Thyroid gland (tissue), 4 donors: ENCODE measurements at regions not wholly inside any gene's neighbourhood (a gene's known extent, or its start where the extent isn't known, plus 50 kb on each side); places are given as distances from the start of the nearest gene placed in this dataset.

Experiments
- DNase-seq, 2 donors: peaks; one replicate each; pipeline ENCODE4 v3.0.0-alpha.2; 2019
- H3K27ac ChIP-seq, 3 donors: fragments of 200-600 bp; sonication (generic); 1 replicate in 2 of 3; 2 replicates in 1 of 3; pipeline ENCODE4 v1.5.1; 2016 to 2019; ENCODE audit warnings: mild to moderate bottlenecking in 1 of 3, moderate library complexity in 1 of 3
- H3K27me3 ChIP-seq: fragments of 200-600 bp; sonication (generic); one replicate; pipeline ENCODE4 v1.5.1; 2019
- H3K36me3 ChIP-seq, 2 donors: fragments of 200-600 bp; sonication (generic); one replicate each; pipeline ENCODE4 v1.5.1; 2016 to 2019
- H3K4me1 ChIP-seq, 2 donors: fragments of 200-600 bp; sonication (generic); one replicate each; pipeline ENCODE4 v1.5.1; 2017 to 2019
- H3K4me3 ChIP-seq, 3 donors: fragments of 200-600 bp; sonication (generic); replicated peaks in 1 of 3; 1 replicate in 2 of 3; 2 replicates in 1 of 3; pipeline ENCODE4 v1.5.1; 2016; ENCODE audit warnings: mild to moderate bottlenecking in 1 of 3
- H3K9me3 ChIP-seq: fragments of 200-600 bp; sonication (generic); one replicate; pipeline ENCODE4 v1.5.1; 2017
- POLR2A ChIP-seq, 2 donors: fragments of 450-650 bp; IDR thresholded peaks; one replicate each; pipeline ENCODE4 v1.6.1; 2017; ENCODE audit warnings: antibody characterized with exemption in 2 of 2, mild to moderate bottlenecking in 2 of 2, moderate library complexity in 1 of 2
- WGBS, 2 donors: methylation state at CpG; one replicate each; pipeline ENCODE4 v1.1.5; 2017; 5-methylcytosine and 5-hydroxymethylcytosine counted together
- intact Hi-C: fragments of 100-400 bp; cut with DNase I; formaldehyde crosslinking; loops from one replicate; pipeline ENCODE4 v1.15.1; 2023
- TF ChIP-seq, protein P1 (sequence below), 6 experiments: fragments of 200-600 bp in 3 of 6; fragments of 450-650 bp in 3 of 6; sonication (generic) in 3 of 6; IDR thresholded peaks; one replicate each; pipeline ENCODE4 v1.5.1; 2016 to 2019; ENCODE audit warnings: antibody characterized with exemption in 6 of 6, mild to moderate bottlenecking in 2 of 6, inconsistent platforms in 1 of 6, moderate library complexity in 1 of 6

DNA sequence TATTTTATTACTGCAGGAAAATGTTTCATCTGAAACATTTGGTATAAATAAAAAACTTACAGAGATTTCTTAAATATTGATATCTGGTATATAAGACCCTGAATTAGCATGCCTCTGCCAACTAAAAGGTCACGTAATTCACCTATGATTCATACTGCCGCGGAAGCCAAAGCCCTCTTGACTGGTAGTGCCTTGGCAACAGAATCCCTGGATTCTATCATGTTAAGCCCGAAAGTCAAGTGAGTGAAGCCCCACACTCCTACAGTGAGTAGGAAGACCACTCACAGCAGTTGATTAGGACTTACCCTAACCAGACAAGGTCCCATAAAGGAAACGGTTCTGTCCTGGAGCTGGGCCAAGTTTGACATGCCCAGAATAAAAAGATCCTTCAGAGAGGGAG is 175.6 kb upstream of the NREP start:
- Histone ChIP-seq H3K4me3 (no peak overlapping the region), H3K27me3 (no peaks in the 10 kb centered on the region), H3K4me1 (no peaks in the 10 kb centered on the region), H3K36me3 (no peaks in the 10 kb centered on the region), H3K27ac (no peak overlapping the region), H3K9me3 (no peaks in the 10 kb centered on the region)
- DNase-seq, result no peak
- intact Hi-C loops, result no loop called here
- TF ChIP-seq POLR2A (IDR thresholded peaks at IDR 0.05), result no peak
- TF ChIP-seq, protein P1, sequence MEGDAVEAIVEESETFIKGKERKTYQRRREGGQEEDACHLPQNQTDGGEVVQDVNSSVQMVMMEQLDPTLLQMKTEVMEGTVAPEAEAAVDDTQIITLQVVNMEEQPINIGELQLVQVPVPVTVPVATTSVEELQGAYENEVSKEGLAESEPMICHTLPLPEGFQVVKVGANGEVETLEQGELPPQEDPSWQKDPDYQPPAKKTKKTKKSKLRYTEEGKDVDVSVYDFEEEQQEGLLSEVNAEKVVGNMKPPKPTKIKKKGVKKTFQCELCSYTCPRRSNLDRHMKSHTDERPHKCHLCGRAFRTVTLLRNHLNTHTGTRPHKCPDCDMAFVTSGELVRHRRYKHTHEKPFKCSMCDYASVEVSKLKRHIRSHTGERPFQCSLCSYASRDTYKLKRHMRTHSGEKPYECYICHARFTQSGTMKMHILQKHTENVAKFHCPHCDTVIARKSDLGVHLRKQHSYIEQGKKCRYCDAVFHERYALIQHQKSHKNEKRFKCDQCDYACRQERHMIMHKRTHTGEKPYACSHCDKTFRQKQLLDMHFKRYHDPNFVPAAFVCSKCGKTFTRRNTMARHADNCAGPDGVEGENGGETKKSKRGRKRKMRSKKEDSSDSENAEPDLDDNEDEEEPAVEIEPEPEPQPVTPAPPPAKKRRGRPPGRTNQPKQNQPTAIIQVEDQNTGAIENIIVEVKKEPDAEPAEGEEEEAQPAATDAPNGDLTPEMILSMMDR (IDR thresholded peaks at IDR 0.05), result no peak
- 67 to 80% methylated on average over 5 of the region's 5 CpGs for WGBS, 2 donors

DNA sequence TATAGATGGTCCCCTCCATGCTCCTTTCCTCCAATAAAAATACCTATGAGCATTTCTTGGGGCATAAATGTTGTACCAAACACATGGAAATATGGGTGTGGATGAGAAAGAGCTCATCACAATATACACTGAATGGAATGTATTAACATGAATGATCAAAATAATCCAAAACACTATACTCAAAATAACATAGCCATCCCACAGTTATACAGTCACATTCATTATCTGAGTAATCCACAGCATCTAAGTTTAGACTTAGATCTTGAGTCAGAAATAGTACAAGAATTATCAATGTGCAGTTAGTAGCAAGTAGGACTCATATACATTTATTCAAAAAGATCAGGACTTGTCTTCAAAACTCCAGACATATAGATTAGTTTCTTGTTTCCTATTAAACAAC is 175.2 kb upstream of the NREP start:
- Histone ChIP-seq H3K27ac (no peak overlapping the region), H3K9me3 (no peaks in the 10 kb centered on the region), H3K36me3 (no peaks in the 10 kb centered on the region), H3K27me3 (no peaks in the 10 kb centered on the region), H3K4me3 (no peak overlapping the region), H3K4me1 (no peaks in the 10 kb centered on the region)
- TF ChIP-seq, protein P1 (IDR thresholded peaks at IDR 0.05), result no peak
- no peak for TF ChIP-seq POLR2A (IDR thresholded peaks at IDR 0.05)
- DNase-seq, result no peak
- intact Hi-C loops, result no loop called here

DNA sequence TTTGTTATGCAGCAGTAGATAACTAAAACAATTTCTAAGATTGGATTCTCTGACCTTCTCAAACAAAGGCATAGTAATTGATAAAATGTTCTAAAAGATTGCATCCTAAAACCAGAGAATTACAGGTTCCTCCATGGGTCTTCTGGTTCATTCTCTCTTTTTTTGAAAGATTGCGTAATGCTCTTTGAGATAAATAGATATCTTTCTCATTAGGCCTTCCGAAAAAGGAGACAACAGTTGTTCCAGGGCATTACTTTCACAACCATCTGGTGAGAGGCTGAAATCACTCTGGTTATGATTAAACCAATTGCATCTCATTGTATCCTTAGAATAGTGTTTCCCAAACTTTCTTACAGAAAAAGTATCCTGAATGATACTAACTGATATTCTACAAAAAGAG is 174.7 kb upstream of the NREP start:
- no peaks in the 10 kb centered on the region for H3K27me3 ChIP-seq
- H3K36me3 ChIP-seq, result no peaks in the 10 kb centered on the region
- TF ChIP-seq POLR2A (IDR thresholded peaks at IDR 0.05), result no peak
- TF ChIP-seq, protein P1 (IDR thresholded peaks at IDR 0.05), result no peak
- no peaks in the 10 kb centered on the region for H3K4me1 ChIP-seq
- no peaks in the 10 kb centered on the region for H3K9me3 ChIP-seq
- no peak for DNase-seq
- intact Hi-C loops, result no loop called here
- no peak overlapping the region for H3K27ac ChIP-seq
- WGBS, 2 donors, result 91 to 97% methylated on average over 2 of the region's 2 CpGs
- H3K4me3 ChIP-seq, result no peak overlapping the region

DNA sequence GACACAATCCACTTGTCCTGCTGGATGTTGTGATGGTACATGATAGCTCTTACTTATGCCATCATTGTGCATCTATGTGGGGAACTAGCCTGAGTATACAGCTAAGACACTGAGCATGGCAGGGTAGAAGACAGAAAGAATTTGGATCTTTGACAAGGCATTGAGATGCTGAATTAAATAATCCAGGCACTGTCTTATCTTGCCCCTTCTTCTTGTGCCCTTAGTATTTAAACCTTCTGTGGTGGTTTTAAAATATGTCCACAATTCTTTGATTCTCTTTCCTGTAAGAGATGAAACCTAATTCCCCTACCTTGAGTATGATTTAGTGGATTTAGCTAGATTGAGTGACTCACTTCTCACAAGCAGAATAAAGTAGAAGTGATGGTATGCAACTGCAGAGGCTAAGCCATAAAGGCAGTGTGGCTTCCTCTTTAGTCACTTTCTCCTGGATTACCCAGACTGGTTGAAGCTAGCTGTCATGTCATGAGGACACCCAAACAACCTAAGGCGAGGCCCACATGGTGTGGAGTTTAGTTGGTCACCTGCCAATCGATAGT is 174.0 kb upstream of the NREP start:
- TF ChIP-seq, protein P1 (IDR thresholded peaks at IDR 0.05), result no peak
- TF ChIP-seq POLR2A (IDR thresholded peaks at IDR 0.05), result no peak
- H3K36me3 ChIP-seq, result no peaks in the 10 kb centered on the region
- H3K9me3 ChIP-seq, result no peaks in the 10 kb centered on the region
- WGBS, 2 donors, result 92 to 96% methylated on average over 2 of the region's 2 CpGs
- H3K27ac ChIP-seq, result no peak overlapping the region
- DNase-seq, result no peak
- no peak overlapping the region for H3K4me3 ChIP-seq
- intact Hi-C loops, result no loop called here
- no peaks in the 10 kb centered on the region for H3K4me1 ChIP-seq
- no peaks in the 10 kb centered on the region for H3K27me3 ChIP-seq

DNA sequence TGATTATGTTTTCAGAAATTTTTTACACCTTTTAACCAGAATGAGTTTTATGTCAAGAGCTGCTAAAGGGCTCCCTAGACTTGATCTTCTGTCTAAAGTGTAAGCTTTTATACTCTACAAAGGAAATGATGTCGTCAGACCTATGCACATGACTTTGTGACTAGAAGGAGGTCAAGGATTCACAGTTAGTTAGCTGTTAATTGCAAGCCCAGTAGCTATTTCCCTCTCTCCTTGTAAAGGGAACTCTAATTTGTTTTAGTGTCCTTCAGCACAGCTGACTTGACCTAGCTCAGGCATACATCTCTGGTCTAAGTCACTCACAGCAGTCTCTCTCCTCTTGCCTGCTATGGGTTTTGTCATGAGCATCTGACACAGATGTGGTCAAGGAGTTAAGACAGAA is 173.5 kb upstream of the NREP start:
- 77 to 89% methylated on average over 1 of the region's 1 CpG for WGBS, 2 donors
- no peak for DNase-seq
- H3K4me1 ChIP-seq, result no peaks in the 10 kb centered on the region
- no peaks in the 10 kb centered on the region for H3K27me3 ChIP-seq
- H3K9me3 ChIP-seq, result no peaks in the 10 kb centered on the region
- H3K4me3 ChIP-seq, result no peak overlapping the region
- TF ChIP-seq, protein P1 (IDR thresholded peaks at IDR 0.05), result no peak
- no peak for TF ChIP-seq POLR2A (IDR thresholded peaks at IDR 0.05)
- no peak overlapping the region for H3K27ac ChIP-seq
- no peaks in the 10 kb centered on the region for H3K36me3 ChIP-seq
- intact Hi-C loops, result no loop called here
